A673 (cell line): ENCODE measurements at regions not wholly inside any gene's neighbourhood (a gene's known extent, or its start where the extent isn't known, plus 50 kb on each side); places are given as distances from the start of the nearest gene placed in this dataset.

Source experiments
- CTCF ChIP-seq: fragments of 300-800, 200-600 bp; sonication (generic); conservative IDR thresholded peaks from 2 replicates; pipeline ENCODE4 v1.5.1; 2017; ENCODE audit warnings: low read depth, mild to moderate bottlenecking, antibody characterized with exemption, low read length, moderate library complexity, mixed read lengths
- EZH2 ChIP-seq: fragments of 200-600 bp; sonication (generic); IDR thresholded peaks from 2 replicates; pipeline ENCODE4 v1.6.1; 2017; ENCODE audit warnings: borderline replicate concordance, low read depth, mild to moderate bottlenecking, mixed read lengths, antibody characterized with exemption, low read length; ENCODE audit not compliant: poor library complexity, severe bottlenecking

DNA sequence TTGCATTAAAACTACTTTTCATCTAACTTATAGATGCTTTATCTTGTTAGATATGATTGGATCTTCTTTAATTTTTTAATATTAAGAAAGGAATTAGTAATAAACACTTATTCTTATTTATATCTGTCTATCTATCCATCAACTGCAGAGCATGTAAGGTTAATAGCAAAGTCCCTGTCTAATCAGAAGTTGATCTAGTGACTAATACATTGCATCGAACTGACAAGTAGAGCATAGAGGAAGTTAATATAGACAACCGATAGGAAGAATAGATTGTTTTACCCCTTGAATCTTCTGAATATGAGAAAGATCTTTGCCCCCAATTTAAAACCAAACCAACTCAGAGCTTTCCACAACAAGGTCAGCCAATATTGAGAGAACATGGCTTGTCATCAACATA lies 862.0 kb upstream of the CDH6 start:
- no peak for TF ChIP-seq CTCF
- TF ChIP-seq EZH2 = no peak
